Stimulated activated CD4-positive, alpha-beta T cell treated with anti-CD3 and anti-CD28 coated beads, Interleukin-4, amount 100 ng/mL, for 1 hour (primary cell): ENCODE measurements at regions not wholly inside any gene's neighbourhood (a gene's known extent, or its start where the extent isn't known, plus 50 kb on each side); places are given as distances from the start of the nearest gene placed in this dataset.

Experiments
- DNase-seq: peaks from one replicate; pipeline ENCODE4 v3.0.0-alpha.2; 2020

DNA sequence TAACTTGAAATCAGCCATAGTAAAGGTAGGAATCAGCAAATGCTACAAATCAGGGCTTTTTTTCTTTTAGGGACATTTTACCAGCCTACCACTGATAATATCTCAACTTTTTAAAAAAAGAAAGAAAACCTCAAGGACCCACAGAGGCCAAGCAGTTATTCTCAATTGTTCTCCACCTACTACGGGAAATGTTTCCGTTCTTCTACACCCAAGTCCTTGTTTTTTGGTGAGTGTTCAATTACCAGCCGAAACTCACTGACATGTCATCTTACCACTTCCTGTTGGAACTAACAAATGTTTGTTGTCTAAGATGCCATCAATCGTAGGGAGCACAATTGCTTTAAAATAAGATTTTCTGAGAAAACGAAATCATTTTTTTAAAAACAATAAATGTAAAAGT is 50.2 kb upstream of the CDK1 start:
- no peak for DNase-seq

DNA sequence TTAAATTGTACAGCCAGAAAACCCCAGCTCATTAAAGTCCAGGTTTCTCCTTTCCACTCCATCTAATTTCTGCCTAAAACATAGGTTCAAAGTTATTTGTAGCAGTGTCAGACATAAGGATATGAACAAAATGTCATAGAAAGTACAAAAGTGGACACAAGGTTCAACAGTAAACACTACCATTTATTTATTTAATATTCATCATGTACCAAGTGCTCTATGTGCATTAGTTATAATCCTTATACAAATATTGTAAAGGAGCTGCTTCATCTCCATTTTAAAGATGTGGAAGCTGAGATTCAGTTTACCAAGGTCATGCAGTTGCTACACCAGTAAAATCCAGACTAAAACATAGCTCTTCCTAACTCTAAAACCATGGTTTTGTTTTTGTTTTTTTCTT is 52.0 kb upstream of the CDK1 start:
- DNase-seq, result no peak

DNA sequence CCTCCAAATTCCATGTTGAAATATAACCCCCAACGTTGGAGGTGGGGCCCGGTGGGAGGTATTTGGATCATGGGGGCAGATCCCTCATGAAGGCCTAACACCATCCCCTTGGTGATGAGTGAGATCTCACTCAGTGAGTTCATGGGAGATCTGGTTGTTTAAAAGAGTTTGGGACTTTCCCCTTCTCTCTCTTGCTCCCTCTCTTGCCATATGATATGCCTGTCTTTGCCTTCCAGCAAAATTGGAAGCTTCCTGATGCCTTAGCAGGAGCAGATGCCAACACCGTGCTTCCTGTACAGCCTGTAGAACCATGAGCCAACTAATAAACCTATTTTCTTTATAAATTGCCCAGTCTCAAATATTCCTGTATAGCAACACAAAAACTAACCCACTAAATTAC is 55.7 kb upstream of the CDK1 start:
- DNase-seq, result no peak

DNA sequence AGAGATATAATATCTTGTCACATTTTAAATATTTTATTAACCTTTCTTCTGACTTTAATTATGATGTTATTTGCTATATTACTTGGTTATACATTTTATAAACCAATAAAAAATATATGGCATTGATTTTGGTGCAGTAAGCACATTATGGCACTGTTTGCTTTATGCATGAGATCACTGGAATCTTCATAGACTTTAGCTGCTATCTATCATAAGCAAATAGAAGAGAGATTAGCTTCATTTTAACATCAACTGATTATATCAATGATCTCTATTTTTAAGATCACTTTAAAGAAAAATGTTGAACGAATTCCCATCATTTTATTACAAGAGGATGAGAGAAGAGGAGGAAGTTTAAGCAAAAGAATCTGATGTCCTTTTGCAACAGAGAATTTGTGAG is 58.6 kb upstream of the CDK1 start:
- DNase-seq, result no peak

DNA sequence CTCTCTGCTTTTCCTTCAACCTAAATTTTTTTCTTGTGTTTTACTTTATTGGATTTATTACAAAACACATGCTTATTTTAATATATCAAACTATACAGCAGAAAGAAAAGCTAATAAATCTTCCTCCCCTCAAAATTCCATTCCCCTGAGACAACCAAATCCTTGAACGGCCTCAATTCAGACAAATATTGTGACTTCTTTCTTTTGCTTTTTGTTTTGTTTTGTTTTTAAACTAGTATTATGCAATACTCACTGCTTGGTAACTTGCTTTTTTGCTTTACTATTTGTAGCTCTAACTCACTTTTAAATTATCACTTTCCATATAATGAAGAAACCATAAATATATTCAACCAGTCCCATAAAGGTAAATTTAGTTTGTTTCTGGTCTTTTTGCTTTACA is 59.4 kb upstream of the CDK1 start:
- DNase-seq, result no peak

DNA sequence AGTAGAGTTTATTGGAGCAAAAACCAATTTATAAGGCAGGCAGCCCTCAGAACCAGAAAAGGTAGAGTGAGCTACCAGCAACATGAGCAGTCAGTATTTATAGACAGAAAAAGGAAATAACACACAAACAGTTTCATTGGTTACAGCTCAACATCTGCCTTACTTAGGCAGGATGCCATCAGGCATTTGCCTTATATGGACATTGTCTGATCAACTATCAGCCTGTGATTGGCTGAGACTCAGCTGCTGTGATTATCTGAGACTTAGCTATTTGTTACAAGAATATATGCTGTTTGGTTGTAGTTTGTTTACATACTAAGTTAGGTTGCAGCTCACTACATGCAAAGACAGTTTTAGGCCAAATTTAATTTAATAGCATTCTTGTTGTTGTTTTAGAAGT is 60.4 kb upstream of the CDK1 start:
- DNase-seq, result no peak

DNA sequence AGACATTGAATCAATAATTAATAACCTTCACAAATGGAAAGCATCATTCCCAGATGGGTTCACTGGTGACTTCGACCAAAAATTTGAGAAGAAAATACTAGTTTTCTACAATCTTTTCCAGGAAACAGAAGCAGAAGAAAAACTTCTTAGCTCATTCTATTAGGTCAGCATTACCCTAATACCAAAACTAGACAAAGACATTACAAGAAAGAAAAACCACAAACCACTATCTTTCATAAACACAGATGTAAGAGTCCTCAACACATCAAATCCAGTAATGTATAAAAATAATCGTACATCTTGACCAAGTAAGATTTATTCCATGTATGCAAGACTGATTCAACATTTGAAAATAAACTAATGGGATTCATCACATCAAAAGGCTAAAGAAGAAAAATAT is 64.0 kb upstream of the CDK1 start:
- no peak for DNase-seq

DNA sequence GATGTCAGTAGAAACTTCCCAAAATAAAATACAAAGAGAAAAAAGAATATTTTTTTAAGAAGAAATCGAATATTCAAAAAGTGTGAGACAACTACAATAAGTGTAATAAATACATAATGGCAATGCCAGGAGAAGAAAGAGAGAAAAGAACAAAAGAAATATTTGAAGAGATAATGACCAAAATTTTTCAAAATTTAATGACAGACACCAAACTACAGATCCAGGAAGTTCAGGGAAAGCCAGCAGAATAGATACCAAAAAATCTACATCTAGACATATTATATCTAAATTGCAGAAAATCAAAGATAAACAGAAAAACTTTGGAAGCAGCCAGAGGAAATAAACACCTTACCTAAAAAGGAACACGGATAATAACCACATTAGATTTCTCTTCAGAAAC is 66.8 kb upstream of the CDK1 start:
- DNase-seq, result no peak

DNA sequence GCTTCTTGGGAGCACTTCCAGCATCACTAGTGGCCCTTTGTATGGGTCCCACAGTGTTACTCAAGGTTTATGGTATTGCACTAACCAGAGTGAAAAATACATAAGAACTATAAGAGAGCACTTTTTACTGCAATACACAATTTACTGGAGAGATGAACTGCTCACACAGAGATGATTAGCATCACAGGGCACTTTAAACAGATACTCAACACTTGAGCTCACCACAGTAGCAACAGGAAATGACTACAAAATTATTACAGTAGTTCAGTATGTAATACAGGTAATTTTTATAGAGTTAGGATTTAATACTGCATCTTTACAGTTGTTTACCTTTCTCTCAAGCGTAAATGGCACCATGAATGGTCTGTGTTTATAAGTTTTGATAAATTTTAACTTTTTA is 68.2 kb upstream of the CDK1 start:
- DNase-seq, result no peak

DNA sequence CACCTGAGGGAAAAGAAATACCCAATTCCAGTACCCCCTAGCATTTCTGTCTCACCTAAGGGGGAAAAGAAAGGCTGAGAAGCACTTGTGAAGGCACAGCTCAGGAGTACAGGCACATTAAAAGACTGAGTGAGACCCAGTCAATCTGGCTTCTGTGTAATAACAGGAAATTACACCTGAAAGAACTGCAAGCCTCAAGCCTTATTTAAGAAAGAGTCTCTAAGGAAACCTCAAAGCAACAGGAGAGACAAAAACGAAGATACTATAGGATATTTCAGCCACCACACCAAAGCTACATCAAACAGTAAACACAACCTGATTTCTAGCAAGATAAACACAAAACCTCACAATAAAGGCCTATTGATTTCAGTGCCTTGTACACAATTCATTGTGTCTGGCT is 69.6 kb upstream of the CDK1 start:
- DNase-seq, result no peak

DNA sequence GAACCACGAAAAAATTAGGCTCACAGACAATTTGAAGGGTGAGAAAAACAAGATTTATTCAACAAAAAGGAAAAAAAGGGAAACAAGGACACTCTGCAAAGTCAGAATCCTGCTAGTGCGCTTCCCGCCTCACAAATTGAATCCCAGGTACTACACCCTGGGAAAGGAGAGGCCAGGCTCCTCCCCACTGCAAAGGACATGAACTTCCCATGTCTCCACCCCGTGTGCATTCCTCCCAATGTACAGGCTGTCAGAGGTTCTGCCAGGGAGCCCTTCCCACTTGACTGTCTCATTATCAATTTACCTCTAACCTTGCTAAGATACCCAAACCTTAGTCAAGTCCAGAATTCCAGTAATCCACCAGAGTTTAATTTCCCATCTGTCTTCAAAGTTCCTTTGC is 70.4 kb upstream of the CDK1 start:
- no peak for DNase-seq

DNA sequence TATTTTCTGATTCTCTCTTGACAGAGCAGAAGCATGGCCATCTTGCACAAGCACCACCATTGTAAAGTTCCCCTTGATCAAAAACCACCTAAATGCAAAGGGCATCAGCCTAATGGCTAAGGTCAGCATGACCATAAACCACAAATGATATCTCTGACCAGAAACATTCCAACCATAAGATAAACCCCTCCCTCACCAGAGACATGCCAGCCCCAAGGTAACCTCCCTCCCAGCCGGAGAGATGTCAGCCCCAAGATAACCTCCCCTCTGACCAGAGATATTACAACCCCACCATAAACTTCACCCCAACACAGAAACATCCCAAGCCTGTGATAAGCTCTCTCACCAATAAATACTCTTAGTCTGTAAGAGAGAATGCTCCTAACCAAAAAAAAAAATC is 72.1 kb upstream of the CDK1 start:
- no peak for DNase-seq

DNA sequence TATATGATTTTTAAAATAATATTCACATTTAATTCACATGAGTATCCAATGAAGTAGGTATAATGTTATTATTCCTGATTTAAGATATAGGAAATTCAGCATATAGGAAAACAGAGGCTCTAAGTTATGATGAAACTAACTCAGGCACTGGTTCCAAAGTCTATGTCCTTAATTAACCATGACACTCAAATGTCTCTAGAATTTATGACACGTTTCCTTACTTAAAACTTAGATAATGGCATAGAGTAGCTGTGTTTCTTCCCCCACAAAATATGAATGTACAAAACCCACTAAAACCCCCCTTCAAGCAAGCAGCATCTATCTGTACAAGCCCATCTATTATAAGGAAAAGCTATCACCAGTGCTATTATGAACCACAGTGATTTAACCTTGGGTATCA is 72.9 kb upstream of the CDK1 start:
- no peak for DNase-seq

DNA sequence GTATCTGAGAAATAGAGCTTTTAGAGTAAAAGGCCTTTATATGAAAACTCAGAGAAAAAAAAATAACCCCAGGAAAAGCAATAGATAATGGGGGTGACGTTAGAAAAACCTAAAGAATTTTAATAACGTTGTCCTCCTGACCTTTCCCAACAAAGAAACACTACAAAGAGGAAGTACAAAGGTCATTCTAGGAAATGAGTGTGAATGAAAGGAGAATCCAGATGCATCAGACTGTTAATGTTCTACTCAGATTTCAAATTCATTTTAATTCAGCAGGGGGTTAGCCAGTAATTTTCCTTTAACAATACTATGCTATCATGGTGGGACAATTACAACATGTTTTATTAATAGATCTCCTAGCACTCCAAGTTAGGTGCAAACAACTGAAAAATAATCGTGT is 73.8 kb upstream of the CDK1 start:
- no peak for DNase-seq

DNA sequence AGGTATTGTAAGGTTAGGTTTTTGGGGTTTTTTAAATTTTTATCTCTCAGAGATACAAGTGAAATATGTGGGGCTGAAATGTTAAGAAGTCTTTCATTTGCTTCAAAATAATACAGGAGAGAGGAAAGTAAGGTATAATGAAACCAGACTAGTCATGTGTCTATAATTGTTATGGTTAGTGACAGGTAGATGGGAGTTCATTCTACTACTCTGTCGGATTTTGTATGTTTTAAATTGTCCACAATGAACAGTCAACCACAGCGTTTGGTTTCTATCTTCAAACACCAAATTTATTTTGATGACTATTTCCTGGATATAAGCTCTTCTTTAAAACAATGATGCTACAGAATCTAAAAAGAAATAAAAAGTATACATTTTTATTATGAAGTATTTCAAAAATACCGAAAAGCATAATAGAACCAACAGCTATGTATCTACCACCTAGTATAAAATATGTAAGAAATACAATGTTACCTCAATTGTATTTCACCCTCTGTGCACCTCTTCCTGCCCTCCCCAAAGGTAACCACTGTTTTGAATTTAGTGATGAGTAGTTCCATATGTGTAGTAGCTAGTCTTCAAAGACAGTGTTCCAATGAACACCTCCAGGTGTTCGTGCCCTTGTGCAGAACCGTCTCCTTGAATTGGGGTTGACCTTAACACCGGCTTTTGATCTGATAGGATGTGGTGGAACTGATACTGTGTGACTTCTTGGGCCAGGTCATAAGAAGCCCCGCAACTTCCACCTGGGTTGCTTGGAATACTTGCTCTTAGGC is 74.8 kb upstream of the CDK1 start:
- DNase-seq, result no peak

DNA sequence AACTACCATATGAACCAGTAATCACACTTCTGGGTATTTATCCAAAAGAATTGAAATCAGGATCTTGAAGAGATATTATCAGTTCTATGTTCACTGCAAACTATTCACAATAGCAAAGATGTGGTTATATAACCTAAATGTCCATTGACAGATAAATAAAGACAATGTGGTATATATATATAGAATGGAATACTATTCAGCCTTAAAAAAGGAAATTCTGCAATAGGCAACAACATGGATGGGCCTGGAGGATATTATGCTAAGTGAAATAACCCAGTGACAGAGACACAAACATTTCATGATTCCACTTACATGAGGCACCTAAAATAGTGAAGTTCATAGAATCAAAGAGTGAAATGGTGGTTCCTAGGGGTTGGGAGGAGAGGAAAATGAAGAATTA is 90.6 kb upstream of the CDK1 start:
- no peak for DNase-seq

DNA sequence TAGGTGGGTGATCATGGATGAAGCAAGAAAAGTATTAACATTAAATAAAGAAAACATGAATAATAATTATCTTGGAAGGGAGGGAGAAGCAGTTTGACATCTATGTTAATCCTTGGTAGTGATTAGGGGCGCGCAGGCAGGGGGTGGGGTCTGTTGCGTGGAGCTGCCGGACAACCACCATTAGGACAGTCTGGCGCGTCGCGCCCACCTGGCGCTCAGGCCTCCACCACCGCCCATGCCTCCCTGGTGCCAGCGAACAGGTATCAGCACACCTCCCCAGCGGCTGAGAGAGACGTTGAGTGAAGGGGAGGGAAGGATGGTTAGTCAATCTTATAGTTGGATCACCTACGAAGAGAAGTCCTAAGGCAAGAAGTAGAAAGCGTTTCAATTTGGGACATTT is 94.2 kb upstream of the CDK1 start:
- DNase-seq, result no peak

DNA sequence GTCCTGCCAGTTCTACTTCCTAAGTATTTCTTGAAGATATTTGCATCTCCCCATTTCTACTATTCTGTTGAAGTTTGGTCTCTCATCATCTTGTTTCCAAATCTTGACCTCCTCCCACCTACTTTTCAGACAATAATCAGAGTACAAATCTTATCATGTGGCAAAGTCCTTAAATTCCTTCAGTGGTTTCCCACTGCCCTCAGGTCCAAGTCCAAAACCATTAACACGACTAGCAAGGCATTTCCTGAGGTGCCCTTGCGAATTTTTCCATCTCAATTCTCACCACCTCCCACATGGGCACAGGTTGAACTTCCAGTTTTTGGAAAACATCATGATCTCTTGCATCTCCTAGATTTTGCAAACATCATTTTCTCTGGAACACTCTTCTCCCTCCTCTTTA is 97.2 kb upstream of the CDK1 start:
- DNase-seq, result no peak

DNA sequence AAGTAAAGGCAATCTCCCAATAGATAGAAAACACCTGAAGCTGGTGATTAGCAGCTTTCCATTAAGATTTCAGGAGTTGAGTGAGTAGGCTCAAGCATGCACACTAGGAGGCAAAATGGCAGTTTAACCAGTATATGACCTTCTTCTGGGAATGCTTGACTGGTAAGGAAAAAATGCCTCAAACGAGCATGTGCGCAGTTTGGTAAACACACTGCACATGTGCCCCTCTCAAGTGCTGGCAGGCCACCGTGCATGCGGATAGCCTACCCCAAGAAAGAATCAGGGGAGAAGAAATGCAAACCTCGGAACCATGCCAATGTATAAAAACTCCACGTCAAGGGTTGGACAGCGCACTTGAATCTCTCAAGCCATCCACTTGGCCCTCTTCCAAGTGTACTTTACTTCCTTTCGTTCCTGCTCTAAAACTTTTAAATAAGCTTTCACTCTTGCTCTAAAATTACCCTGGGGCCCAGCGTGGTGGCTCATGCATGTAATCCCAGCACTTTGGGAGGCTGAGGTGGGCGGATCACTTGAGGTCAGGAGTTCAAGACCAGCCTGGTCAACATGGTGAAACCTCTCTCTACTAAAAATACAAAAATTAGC is 98.8 kb upstream of the CDK1 start:
- DNase-seq, result no peak

DNA sequence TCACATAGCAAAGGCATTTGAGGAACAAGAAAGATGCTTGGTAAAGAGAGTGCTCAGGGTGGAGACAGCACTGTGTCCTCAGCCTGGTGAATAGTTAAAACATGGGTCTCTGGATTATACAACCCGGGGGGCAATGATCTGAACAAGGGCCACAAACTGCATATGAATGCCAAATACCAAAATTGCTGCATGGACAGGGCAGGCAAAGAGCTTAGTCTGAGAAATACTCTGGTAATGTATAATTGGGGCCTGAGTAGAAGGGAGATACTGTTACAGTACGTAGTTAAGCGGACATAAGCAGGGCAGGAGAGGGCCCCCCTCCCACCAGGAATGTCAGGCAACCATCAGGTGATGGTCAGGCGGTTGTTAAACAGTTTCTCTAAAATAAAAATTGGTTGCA is 99.3 kb upstream of the CDK1 start:
- DNase-seq, result no peak

DNA sequence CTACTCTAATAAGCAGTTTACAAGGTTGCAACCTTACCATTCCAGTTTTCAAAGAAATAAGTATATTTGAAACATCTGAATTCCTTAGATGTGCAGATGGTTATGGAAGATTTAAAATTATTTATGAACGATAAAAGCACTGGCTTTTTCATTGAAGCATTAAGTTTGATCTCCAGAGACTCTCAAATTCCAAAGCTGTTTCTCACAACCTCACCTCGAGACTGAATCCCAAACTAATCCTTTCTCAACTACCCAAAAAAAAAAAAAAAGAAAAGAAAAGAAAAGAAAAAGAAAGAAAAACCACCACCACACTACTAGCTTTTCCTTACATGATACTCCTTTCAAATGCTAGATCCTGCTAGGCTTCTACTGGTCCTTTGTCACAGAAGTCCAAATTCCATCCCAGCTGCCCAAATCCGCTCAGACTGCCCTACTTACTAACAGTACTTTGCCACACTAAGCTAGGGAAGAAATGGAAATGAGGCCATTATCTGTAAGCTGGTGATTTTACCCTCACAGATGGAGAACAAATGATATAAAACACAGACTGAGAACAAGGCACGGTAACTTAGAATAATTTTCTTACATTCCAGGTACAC is 100.6 kb upstream of the CDK1 start:
- no peak for DNase-seq

DNA sequence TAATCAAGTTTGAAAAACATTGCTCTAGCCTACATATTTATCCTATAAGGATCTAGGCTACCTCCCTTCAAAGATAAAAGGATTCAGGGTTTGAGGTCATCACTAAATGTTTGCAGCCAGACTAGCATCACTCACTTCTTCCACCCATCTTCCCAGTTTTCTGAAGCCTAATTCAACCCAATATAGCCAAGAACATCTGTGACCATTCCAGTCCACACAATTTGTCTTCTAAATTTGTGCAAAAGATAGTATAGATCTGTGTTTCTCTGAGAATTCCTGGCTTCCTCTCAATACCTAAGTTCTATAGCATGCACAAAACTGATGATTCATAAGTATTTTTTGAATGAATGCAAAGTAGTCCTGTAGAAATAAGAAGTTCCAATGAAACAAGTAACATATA is 103.0 kb upstream of the CDK1 start:
- DNase-seq, result no peak

DNA sequence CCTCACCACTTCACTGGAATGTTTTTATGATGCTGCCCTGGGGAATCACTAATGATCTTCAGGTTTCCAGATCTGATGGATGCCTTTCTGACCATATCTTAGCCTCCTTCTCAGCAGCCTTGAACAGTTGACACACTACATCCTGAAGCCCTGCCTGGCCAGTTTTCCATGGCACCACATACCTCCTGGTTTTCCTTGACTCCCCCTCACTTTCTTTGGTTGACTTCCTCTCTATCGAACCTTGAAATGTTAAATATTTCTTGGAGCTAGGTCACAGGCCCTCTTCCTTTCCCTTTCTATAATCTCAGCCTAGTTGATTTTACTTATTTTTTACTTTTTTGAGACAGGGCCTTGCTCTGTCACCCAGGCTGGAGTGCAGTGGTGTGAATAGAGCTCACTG is 108.8 kb upstream of the CDK1 start:
- no peak for DNase-seq

DNA sequence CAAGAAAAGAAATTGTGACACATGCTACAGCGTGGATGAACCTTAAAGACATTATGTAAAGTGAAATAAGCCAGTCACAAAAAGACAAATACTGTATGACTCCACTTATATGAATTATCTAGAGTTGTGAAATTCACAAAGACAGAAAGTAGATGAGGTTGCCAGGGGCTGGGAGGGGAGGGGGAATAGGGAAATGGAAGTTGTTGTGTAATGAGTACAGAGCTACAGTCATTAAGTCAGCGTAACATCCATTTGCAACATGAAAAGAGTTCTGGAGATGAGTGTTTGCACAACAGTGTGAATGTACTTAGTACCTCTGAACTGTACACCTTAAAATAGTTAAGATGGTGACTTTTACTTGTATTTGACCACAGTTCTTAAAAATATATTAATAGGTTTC is 112.1 kb upstream of the CDK1 start:
- DNase-seq, result no peak

DNA sequence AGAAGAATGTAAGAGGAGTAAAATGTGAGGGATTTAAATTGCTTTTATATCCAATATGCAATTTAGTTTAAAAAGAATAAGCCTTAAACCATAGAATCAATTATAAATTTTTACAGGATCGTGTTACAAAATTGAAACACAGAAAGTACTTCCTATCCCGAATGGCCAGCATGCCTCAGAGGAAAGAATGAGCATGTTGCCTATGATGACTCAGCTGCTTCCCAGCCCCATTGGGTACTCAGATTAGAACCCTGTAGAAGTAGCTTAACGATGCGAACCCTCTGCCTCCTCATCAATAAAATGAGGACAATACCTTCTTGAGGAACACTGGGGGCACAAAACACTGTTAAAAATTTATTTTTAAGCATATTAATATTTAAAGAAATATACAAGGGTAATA is 113.4 kb upstream of the CDK1 start:
- no peak for DNase-seq
